Suprapubic skin (tissue), 3 donors: ENCODE measurements at regions not wholly inside any gene's neighbourhood (a gene's known extent, or its start where the extent isn't known, plus 50 kb on each side); places are given as distances from the start of the nearest gene placed in this dataset.

Source experiments
- CTCF ChIP-seq, 2 donors: fragments of 200-600 bp in 1 of 2; fragments of 450-650 bp in 1 of 2; sonication (generic) in 1 of 2; IDR thresholded peaks; one replicate each; pipeline ENCODE4 v1.5.1; 2016 to 2019; ENCODE audit warnings: antibody characterized with exemption in 2 of 2, mild to moderate bottlenecking in 1 of 2, moderate library complexity in 1 of 2
- EP300 ChIP-seq: sonication (generic); formaldehyde crosslinking; IDR thresholded peaks from one replicate; pipeline ENCODE4 v1.6.1; 2017; ENCODE audit warnings: antibody characterized with exemption
- POLR2A ChIP-seq, 2 donors: fragments of 450-650 bp; IDR thresholded peaks; one replicate each; pipeline ENCODE4 v1.6.1; 2017; ENCODE audit warnings: antibody characterized with exemption in 2 of 2, mild to moderate bottlenecking in 2 of 2, moderate library complexity in 2 of 2

- TF ChIP-seq CTCF (IDR thresholded peaks at IDR 0.05): no peak
- TF ChIP-seq POLR2A (IDR thresholded peaks at IDR 0.05): no peak
- no peak for TF ChIP-seq EP300
These were observed 122.6 kb downstream of the CNTN3 start for GRCh38 chr3:74491874-74492273.
